ENCODE measurements at regions not wholly inside any gene's neighbourhood (a gene's known extent, or its start where the extent isn't known, plus 50 kb on each side); places are given as distances from the start of the nearest gene placed in this dataset.

GRCh38 chr10:6888434-6888833 is 308.4 kb upstream of the PRKCQ start:
- TF ChIP-seq EZH2 (IDR thresholded peaks at IDR 0.05; ENCODE audit: insufficient read depth, poor library complexity, severe bottlenecking) (no peak), EZH2phosphoT487 (IDR thresholded peaks at IDR 0.05; ENCODE audit: insufficient read depth, low read depth) (no peak)
